PC-3 (cell line): ENCODE measurements at regions not wholly inside any gene's neighbourhood (a gene's known extent, or its start where the extent isn't known, plus 50 kb on each side); places are given as distances from the start of the nearest gene placed in this dataset.

Experiments
- EZH2 ChIP-seq: fragments of 300-600 bp; sonication (generic); IDR thresholded peaks from one replicate; pipeline ENCODE4 v1.6.1; 2017; ENCODE audit warnings: antibody characterized with exemption, mild to moderate bottlenecking, low read length; ENCODE audit not compliant: unreplicated experiment
- EZH2phosphoT487 ChIP-seq: fragments of 300-600 bp; sonication (generic); IDR thresholded peaks from 2 replicates; pipeline ENCODE4 v1.6.1; 2018; ENCODE audit warnings: mild to moderate bottlenecking, antibody characterized with exemption, low read length, borderline replicate concordance
- TF ChIP-seq, protein P1 (sequence below): fragments of 300-600 bp; sonication (generic); conservative IDR thresholded peaks from 2 replicates; pipeline ENCODE4 v1.5.1; 2017; ENCODE audit warnings: antibody characterized with exemption, low read depth, mild to moderate bottlenecking, low read length

- TF ChIP-seq, protein P1, sequence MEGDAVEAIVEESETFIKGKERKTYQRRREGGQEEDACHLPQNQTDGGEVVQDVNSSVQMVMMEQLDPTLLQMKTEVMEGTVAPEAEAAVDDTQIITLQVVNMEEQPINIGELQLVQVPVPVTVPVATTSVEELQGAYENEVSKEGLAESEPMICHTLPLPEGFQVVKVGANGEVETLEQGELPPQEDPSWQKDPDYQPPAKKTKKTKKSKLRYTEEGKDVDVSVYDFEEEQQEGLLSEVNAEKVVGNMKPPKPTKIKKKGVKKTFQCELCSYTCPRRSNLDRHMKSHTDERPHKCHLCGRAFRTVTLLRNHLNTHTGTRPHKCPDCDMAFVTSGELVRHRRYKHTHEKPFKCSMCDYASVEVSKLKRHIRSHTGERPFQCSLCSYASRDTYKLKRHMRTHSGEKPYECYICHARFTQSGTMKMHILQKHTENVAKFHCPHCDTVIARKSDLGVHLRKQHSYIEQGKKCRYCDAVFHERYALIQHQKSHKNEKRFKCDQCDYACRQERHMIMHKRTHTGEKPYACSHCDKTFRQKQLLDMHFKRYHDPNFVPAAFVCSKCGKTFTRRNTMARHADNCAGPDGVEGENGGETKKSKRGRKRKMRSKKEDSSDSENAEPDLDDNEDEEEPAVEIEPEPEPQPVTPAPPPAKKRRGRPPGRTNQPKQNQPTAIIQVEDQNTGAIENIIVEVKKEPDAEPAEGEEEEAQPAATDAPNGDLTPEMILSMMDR: no peak
- TF ChIP-seq EZH2phosphoT487 (no peak), EZH2 (no peak)
Observed at GRCh38 chr16:10305912-10306311, 79.9 kb upstream of the ATF7IP2 start.
